ENCODE measurements at regions not wholly inside any gene's neighbourhood (a gene's known extent, or its start where the extent isn't known, plus 50 kb on each side); places are given as distances from the start of the nearest gene placed in this dataset.
"Not testable (repeated sequence)": the region's sequence is repeated elsewhere in the genome, so short reads cannot be mapped to it uniquely, and the experiment has no call there.

DNA sequence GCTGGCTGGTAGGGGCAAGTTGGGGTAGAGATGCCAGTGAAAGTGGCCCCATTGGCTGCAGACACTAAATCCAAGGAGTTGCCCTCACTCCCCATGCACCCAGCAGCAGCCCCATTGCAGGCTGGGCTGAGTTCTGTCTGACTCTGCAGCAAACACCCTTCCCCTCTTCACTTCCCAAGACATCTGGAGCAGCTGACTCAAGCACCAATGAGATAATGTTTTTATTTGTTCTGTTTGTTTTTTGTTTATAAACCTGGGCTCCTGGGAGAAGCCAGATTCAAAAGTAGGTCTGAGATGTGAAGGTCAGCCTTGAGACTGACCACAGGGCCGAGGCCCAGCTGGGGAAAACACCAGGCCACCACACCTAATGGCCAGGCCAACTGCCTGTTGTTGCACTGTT, 545.9 kb upstream of the KLF4 start:
- CTCF ChIA-PET, result no interaction called here
- H3K27me3 Mint-ChIP-seq, result no peaks in the 10 kb centered on the region
- POLR2A ChIA-PET, result no interaction called here
- peaks cover 7% of the 10 kb centered on the region for H3K9me3 Mint-ChIP-seq
- H3K4me1 Mint-ChIP-seq, result no peaks in the 10 kb centered on the region
- DNase-seq, result no peak
- H3K36me3 Mint-ChIP-seq (ENCODE audit: low read depth), result no peaks in the 10 kb centered on the region
- no peak overlapping the region for H3K27ac Mint-ChIP-seq
- no peak overlapping the region for H3K4me3 Mint-ChIP-seq

DNA sequence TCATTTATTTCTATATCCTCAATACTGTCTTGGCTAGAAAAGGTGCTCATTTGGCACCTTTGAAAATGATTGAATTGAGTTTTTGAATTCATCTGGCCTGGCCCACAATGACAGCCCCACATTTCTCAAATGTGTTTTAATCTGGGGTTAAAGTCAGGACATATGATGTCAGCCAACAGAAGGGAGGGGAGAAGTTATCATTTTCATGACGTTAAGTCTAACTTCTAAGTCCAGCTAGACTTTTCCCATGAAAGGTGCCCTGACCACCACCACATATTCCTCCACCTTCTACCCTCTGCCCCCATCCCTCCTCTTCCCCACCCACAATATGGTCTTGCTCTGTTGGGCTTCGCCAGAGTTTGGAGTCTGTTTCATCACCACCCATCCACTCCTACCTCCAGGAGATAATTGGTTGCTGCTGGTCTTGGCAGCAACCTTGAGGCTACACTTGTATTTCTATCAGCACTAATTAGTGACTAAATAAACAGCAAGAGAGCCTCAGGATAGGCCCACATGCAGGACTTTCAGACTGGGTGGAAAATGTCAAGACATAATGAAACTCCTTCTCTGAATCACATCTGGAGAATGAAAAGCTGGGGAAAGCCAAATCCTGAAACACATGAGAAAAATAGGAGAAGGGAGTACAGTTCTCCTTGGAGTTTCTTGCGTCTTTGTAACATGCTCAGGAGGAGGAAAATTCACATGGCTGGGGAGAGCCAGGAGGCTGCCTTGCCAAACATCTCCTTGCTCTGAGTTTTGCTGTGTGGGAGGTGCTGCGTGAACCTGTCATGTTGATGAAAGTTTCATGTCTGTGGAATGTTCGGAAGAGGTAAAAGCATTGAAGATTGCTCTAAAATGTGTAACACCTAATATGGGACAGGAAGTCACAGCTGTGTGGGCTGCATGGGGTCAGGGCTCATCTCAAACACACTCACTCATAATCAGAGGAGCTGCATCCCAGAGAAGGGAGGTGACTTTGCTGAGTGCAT, 544.7 kb upstream of the KLF4 start:
- ChIA-PET CTCF (no interaction called here), POLR2A (no interaction called here)
- H3K4me1 Mint-ChIP-seq, result no peaks in the 10 kb centered on the region
- H3K4me3 Mint-ChIP-seq, result no peak overlapping the region
- H3K36me3 Mint-ChIP-seq (ENCODE audit: low read depth), result no peaks in the 10 kb centered on the region
- no peak overlapping the region for H3K27ac Mint-ChIP-seq
- H3K9me3 Mint-ChIP-seq, result peaks cover 7% of the 10 kb centered on the region
- DNase-seq, result no peak
- no peaks in the 10 kb centered on the region for H3K27me3 Mint-ChIP-seq

DNA sequence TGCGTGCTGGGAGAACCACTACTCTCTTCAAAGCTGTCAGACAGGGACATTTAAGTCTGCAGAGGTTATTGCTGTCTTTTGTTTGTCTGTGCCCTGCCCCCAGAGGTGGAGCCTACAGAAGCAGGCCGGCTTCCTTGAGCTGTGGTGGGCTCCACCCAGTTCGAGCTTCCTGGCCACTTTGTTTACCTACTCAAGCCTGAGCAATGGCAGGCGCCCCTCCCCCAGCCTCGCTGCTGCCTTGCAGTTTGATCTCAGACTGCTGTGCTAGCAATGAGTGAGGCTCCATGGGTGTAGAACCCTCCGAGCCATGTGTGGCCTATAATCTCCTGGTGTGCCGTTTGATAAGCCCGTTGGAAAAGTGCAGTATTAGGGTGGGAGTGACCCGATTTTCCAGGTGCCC, 542.5 kb upstream of the KLF4 start:
- H3K4me3 Mint-ChIP-seq; H3K4me1 Mint-ChIP-seq; H3K27ac Mint-ChIP-seq; H3K36me3 Mint-ChIP-seq (ENCODE audit: low read depth); CTCF ChIA-PET; H3K27me3 Mint-ChIP-seq; H3K9me3 Mint-ChIP-seq; DNase-seq; POLR2A ChIA-PET: not testable (repeated sequence)

DNA sequence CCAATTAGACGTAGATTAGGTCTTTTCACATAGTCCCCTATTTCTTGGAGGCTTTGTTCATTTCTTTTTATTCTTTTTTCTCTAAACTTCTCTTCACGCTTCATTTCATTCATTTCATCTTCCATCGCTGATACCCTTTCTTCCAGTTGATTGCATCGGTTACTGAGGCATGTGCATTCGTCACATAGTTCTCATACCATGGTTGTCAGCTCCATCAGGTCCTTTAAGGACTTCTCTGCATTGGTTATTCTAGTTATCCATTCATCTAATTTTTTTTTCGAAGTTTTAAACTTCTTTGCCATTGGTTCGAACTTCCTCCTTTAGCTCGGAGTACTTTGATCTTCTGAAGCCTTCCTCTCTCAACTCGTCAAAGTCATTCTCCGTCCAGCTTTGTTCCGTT, 541.7 kb upstream of the KLF4 start:
- H3K36me3 Mint-ChIP-seq (ENCODE audit: low read depth); DNase-seq; POLR2A ChIA-PET; H3K27ac Mint-ChIP-seq; H3K4me1 Mint-ChIP-seq; H3K9me3 Mint-ChIP-seq; H3K4me3 Mint-ChIP-seq; H3K27me3 Mint-ChIP-seq; CTCF ChIA-PET: not testable (repeated sequence)

DNA sequence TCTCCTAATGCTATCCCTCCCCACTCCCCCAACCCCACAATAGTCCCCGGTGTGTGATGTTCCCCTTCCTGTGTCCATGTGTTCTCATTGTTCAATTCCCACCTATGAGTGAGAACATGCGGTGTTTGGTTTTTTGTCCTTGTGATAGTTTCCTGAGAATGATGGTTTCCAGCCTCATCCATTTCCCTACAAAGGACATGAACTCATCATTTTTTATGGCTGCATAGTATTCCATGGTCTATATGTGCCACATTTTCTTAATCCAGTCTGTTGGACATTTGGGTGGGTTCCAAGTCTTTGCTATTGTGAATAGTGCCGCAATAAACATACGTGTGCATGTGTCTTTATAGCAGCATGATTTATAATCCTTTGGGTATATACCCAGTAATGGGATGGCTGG, 537.1 kb upstream of the KLF4 start:
- H3K9me3 Mint-ChIP-seq; POLR2A ChIA-PET; CTCF ChIA-PET; DNase-seq; H3K4me3 Mint-ChIP-seq; H3K27ac Mint-ChIP-seq; H3K4me1 Mint-ChIP-seq; H3K36me3 Mint-ChIP-seq (ENCODE audit: low read depth); H3K27me3 Mint-ChIP-seq: not testable (repeated sequence)

DNA sequence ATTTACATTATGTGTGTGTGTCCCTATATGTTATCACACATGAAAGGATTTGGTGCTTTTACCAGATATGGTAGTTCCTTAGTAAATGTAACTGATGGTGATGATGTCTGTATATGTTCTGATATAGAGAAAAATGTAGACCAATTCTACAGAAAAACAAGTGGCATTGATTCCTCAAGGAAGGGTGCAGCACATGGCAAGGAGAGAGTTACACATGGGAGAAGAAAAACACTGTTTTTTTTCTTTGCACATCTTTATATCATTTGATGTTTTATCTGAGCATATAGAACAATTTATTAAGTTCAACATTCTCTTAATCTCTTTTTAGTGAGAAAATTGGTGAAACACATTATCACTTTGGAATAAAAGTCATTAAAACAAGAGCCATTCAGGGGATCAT, 535.0 kb upstream of the KLF4 start:
- no peak overlapping the region for H3K4me3 Mint-ChIP-seq
- no peaks in the 10 kb centered on the region for H3K27me3 Mint-ChIP-seq
- POLR2A ChIA-PET, result no interaction called here
- H3K9me3 Mint-ChIP-seq, result no peaks in the 10 kb centered on the region
- H3K4me1 Mint-ChIP-seq, result no peaks in the 10 kb centered on the region
- CTCF ChIA-PET, result interaction anchor here (0.6 kb wide), 1 partner anchor 512 kb away, joined by 3 read pairs; no protein-coding TSS in a partner anchor
- no peaks in the 10 kb centered on the region for H3K36me3 Mint-ChIP-seq (ENCODE audit: low read depth)
- no peak for DNase-seq
- H3K27ac Mint-ChIP-seq, result no peak overlapping the region

DNA sequence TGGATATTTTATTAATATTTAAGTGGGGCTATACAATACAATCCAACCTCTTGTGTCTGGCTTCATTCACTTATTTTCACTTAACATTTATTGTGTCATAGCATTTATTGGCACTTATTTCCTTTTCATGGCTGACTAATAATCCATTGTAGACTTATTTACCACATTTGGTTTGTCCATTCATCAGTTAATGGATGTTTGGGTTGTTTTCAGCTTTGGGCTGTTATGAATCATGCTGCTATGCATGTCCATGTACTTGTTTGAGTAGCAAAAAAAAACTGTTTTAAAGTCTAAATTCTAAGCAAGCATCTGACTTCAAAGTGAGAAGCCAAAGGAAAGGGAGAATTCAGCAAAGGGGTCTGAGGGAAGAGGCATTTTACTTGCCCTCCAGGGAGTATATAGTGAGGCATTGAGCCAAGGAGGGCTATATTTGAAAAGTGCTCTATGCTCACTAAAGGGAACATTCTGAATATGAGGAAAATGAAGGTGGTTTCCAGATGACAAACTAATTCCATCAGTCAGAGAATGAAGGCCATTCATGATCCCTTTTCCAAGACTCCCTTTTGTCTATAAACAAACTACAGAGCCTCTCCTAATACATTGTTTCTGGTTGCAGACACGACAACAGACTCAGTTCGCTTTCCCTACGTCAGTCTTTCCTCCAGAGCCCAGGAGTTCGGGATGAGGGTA, 532.8 kb upstream of the KLF4 start:
- Mint-ChIP-seq H3K27ac (no peak overlapping the region), H3K9me3 (peaks cover 3% of the 10 kb centered on the region), H3K27me3 (no peaks in the 10 kb centered on the region), H3K4me1 (no peaks in the 10 kb centered on the region), H3K36me3 (ENCODE audit: low read depth) (no peaks in the 10 kb centered on the region), H3K4me3 (no peak overlapping the region)
- DNase-seq, result no peak
- ChIA-PET CTCF (no interaction called here), POLR2A (no interaction called here)

DNA sequence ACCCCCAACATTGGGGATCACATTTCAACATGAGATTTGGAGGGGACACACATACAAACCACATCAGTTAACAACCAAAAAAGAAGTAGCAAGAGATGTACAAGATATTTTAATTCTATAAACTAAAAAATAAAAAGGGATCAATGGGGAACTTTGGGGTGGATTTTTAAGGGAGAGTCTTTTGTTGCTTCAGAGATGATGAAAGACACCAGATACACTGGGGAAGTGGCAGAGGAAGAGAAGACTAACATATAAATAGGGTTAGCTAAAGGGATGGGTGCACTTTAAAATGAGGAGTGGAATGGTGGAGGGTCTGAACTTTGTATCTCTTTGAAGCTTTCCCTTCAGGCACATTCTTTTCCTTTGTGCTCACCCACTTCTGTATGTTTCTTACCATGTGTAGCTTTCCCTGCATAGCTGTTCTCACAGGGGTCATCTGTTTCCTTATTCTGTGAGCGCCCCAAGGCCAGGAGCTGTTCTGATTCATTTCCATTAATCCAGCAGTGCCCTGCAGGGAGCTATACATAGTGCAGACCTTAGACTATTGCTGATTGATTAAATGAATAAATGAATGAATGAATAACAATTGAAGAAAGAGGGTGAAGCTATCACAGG, 531.6 kb upstream of the KLF4 start:
- H3K4me1 Mint-ChIP-seq, result no peaks in the 10 kb centered on the region
- no peak overlapping the region for H3K27ac Mint-ChIP-seq
- ChIA-PET POLR2A (no interaction called here), CTCF (no interaction called here)
- peaks cover 6% of the 10 kb centered on the region for H3K9me3 Mint-ChIP-seq
- no peaks in the 10 kb centered on the region for H3K27me3 Mint-ChIP-seq
- H3K4me3 Mint-ChIP-seq, result no peak overlapping the region
- no peaks in the 10 kb centered on the region for H3K36me3 Mint-ChIP-seq (ENCODE audit: low read depth)
- no peak for DNase-seq

DNA sequence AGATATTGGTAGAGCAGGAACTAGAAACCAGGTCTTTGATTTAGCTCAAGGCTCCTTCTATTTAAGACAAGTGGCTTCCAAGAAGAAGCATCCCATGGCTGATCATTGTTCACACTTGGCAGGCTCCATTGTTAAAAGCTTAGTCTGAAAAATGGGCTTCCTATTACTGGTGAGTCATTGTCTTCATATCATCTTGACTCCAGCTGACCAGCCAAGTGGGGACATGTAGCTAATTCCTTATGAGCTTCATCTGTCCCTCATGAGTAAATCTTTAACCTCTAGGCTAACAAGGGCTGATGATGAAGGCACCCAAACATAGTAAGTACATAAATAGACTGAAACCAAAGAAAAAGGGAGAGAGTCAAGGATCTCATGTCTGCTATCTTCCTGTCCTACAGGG, 530.3 kb upstream of the KLF4 start:
- CTCF ChIA-PET, result no interaction called here
- no peak overlapping the region for H3K4me3 Mint-ChIP-seq
- peaks cover 8% of the 10 kb centered on the region for H3K9me3 Mint-ChIP-seq
- H3K27me3 Mint-ChIP-seq, result no peaks in the 10 kb centered on the region
- no peaks in the 10 kb centered on the region for H3K36me3 Mint-ChIP-seq (ENCODE audit: low read depth)
- no peak for DNase-seq
- H3K27ac Mint-ChIP-seq, result no peak overlapping the region
- no peaks in the 10 kb centered on the region for H3K4me1 Mint-ChIP-seq
- POLR2A ChIA-PET, result no interaction called here

DNA sequence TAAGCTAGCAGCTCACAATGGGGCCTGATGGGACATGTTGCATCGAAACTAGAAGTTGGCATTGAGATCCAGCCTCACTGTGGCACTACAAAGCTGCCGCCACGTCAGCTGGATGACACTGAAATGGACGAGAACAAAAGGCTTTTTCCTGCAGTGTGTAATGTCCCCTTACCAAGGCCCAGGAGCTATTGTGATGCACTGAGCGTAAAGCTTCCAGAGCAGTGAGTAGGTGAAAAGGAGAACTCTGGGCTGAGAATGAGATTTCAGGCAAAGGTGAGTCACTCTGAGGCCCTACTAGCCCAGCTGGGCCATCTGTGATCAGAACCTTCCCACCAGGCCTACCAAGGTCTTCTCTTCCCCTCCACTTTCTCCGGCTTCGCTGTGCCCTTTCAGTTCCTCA, 528.1 kb upstream of the KLF4 start:
- H3K36me3 Mint-ChIP-seq (ENCODE audit: low read depth), result no peaks in the 10 kb centered on the region
- CTCF ChIA-PET, result no interaction called here

DNA sequence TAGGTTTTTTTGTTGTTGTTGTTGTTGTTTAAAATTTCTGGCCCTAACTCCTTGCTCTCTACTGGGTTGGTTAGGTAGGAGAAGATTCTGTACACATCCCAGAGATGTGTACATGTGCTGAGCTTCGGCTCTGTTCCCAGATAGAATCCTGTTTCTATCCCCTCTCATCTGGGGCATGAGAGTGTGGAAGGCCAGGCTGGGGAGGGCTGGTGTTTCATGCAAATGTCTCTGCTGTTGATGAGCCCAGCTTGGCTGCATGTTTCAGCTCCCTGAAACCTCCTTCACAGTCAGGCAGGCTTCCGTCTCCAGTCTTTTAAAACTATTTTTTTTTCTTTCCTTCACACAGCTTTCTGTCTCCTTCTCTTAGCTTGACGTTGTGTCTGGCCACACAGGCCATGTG, 526.9 kb upstream of the KLF4 start:
- CTCF ChIA-PET, result no interaction called here
- H3K4me3 Mint-ChIP-seq, result no peak overlapping the region

More for the DNA sequence above, 528.1 kb upstream of the KLF4 start:
- Mint-ChIP-seq H3K4me3 (no peak overlapping the region), H3K27ac (no peak overlapping the region), H3K27me3 (no peaks in the 10 kb centered on the region), H3K9me3 (peaks cover 13% of the 10 kb centered on the region), H3K4me1 (no peaks in the 10 kb centered on the region)
- POLR2A ChIA-PET, result no interaction called here
- no peak for DNase-seq

DNA sequence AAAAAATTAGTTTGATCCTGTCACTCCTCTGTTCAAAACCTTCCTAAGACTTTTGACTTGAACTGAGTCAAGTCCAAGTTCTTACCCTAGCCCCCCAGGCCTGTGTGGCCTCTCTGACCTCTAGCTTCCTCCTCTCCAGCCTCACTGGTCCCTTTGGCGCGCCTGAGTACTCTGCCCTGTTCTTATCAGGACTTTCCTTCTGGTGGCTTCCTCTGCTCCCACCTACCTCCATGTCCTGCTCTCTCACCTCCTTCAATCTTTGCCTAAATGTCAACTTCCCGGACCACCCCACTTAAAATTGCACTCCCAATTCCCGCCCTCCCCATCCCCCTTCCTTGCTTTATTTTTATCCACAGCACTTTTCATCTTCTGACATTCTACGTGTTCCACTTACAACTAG, 526.1 kb upstream of the KLF4 start:
- no peak for DNase-seq
- H3K4me3 Mint-ChIP-seq, result no peak overlapping the region
- H3K36me3 Mint-ChIP-seq (ENCODE audit: low read depth), result no peaks in the 10 kb centered on the region
- H3K27ac Mint-ChIP-seq, result no peak overlapping the region
- H3K9me3 Mint-ChIP-seq, result peaks cover 16% of the 10 kb centered on the region
- ChIA-PET CTCF (no interaction called here), POLR2A (no interaction called here)
- H3K4me1 Mint-ChIP-seq, result no peaks in the 10 kb centered on the region
- H3K27me3 Mint-ChIP-seq, result no peaks in the 10 kb centered on the region

More for the DNA sequence above, 526.9 kb upstream of the KLF4 start:
- H3K27me3 Mint-ChIP-seq, result no peaks in the 10 kb centered on the region
- H3K27ac Mint-ChIP-seq, result no peak overlapping the region
- no peak for DNase-seq
- POLR2A ChIA-PET, result no interaction called here
- H3K4me1 Mint-ChIP-seq, result no peaks in the 10 kb centered on the region
- no peaks in the 10 kb centered on the region for H3K36me3 Mint-ChIP-seq (ENCODE audit: low read depth)
- H3K9me3 Mint-ChIP-seq, result peaks cover 16% of the 10 kb centered on the region

DNA sequence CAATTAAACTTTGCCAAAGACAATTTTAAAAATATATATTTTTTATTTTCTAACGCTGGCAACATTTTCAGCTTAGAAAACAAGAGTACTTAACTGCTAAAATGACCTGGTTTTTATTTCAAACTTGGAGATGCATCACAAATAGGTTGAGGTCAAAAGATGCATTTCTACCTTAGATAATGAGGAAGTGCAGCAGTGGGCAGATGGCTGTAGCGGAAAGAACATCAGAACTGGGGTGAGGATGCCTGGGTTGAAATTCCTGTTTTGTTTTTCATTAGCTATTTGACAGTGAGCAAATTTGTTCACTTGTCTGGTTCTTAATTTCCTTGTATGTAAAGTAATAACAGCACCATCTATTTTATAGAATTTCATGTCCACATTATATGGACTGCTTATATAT, 524.8 kb upstream of the KLF4 start:
- H3K4me3 Mint-ChIP-seq, result no peak overlapping the region
- ChIA-PET CTCF (no interaction called here), POLR2A (no interaction called here)

More for the DNA sequence above, 524.8 kb upstream of the KLF4 start:
- no peaks in the 10 kb centered on the region for H3K4me1 Mint-ChIP-seq
- peaks cover 16% of the 10 kb centered on the region for H3K9me3 Mint-ChIP-seq
- no peaks in the 10 kb centered on the region for H3K27me3 Mint-ChIP-seq
- no peak overlapping the region for H3K27ac Mint-ChIP-seq
- no peaks in the 10 kb centered on the region for H3K36me3 Mint-ChIP-seq (ENCODE audit: low read depth)
- DNase-seq, result no peak
